ENCODE measurements at regions not wholly inside any gene's neighbourhood (a gene's known extent, or its start where the extent isn't known, plus 50 kb on each side); places are given as distances from the start of the nearest gene placed in this dataset.
"Not testable (repeated sequence)": the region's sequence is repeated elsewhere in the genome, so short reads cannot be mapped to it uniquely, and the experiment has no call there.

- no peak for DNase-seq (ENCODE audit: low read depth)
These were observed 122.1 kb upstream of the LYPLAL1 start for GRCh38 chr1:219051547-219051946.

- DNase-seq (ENCODE audit: low read depth): no peak
These were observed 114.5 kb upstream of the LYPLAL1 start for GRCh38 chr1:219058891-219059820.

GRCh38 chr1:219060798-219061197, 112.9 kb upstream of the LYPLAL1 start:
- no peak for DNase-seq (ENCODE audit: low read depth)

DNA sequence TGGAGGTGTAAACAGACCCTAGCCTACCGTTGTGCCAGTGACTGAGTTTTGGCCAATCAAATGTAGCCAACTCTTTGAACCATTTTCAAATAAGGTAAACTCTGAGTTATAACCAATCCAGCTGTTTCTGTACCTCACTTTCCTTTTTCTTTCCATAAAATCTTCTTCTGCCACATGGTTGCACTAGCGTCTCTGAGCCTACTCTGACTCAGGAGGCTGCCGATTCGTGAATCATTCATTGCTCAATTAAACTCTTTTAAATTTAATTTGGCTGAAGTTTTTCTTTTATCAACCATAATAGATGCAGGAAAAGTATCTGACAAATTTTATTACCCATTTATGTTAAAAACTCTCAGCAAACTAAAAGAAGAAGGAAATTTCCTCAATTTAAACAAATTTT, 111.5 kb upstream of the LYPLAL1 start:
- no peak for DNase-seq (ENCODE audit: low read depth)

GRCh38 chr1:219066098-219066497, 107.6 kb upstream of the LYPLAL1 start:
- DNase-seq (ENCODE audit: low read depth): no peak

DNA sequence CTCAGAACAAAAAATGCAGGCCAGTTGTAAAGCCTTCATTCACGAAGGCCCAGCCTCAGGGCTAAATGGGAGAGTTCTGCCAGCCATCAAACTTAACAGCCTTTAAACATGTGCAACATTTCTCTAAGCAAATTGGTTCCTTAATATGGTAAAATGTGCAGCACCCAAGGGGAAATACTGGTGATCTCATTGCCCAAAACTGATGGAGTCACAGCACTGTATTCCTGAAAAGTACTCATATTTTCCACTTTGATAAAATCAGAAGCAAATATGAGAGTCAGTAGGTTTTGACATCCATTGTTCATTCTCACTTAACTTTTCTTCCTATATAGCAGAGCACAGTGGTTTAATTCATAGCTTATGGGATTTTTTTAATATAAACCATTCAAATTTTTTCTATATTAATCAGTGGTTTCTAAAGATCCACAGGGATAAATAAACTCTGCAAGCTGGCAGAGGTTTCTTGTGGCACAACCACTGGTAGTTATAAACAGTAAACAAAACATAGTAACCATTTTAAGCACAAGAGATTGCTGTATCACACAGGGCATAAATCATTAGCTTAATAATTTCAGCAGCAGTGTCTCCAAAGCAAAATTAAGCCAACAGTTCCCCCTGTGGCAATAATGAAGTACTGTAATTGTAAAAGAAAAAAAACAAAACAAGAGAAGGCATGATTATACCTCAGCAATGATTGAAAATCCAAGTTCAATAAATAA, 106.9 kb upstream of the LYPLAL1 start:
- DNase-seq (ENCODE audit: low read depth): peak; percentile 52

DNA sequence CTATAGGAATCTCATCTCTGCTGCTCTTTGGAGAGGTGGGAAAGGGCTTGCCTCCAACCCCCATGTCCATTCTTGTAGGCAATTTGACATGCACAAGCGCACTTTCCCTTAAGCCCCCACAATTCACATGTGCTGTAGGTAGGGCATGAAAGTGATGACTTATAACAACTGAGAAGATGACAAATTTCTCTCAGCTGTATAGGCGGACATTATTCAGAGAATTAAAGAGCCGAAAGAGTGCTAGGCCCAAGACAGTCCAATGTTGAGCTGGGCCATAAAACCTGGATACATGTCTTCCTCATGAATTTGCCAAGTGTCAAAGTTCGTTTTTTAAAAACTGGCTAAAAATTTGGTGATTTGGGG, 106.3 kb upstream of the LYPLAL1 start:
- DNase-seq (ENCODE audit: low read depth): no peak

GRCh38 chr1:219070395-219070794, 103.3 kb upstream of the LYPLAL1 start:
- not testable (repeated sequence) for DNase-seq (ENCODE audit: low read depth)

DNA sequence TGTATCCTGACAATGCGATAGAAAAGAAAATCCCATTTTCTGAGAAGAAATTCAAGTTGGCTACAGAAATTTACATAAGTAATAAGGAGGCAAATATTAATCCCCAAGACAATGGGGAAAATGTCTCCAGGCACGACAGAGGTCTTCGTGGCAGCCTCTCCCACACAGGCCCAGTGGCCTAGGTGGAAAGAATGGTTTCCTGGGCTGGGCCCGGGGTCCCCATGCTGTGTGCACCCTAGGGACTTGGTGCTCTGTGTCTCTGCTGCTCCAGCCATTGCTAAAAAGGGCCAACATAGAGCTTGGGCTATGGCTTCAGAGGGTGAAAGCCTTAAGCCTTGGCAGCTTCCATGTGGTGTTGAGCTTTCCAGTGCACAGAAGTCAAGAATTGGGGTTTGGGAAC, 102.5 kb upstream of the LYPLAL1 start:
- DNase-seq (ENCODE audit: low read depth): no peak

- no peak for DNase-seq (ENCODE audit: low read depth)
These were observed 101.3 kb upstream of the LYPLAL1 start for GRCh38 chr1:219072329-219072728.

DNA sequence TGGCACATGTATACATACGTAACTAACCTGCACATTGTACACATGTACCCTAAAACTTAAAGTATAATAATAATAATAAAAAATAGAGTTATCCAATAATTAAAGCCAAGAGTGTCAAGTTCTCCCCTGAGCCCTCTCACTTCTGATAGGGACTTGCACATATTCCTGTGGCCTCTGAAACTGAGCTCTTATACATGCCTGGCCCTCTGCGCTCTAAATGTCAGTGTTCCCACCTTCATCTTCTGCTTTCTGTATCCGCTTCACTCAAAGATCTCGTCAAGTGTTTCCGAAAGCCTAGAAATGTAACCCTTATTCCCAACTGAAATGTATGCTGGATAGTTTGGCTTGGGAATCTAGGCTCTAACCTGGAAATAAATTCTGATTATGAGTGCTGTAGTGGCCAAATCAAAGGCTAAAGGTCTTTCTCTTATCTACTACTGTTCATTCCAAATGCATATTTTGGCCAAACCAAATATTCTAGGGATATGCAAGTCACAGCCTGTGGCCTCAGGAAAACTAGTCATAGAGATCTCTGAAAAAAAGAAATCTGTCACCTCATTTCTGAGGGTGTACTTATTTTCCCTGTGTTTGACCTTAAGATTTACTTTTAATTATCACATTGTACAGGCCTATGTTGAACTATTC, 99.5 kb upstream of the LYPLAL1 start:
- no peak for DNase-seq (ENCODE audit: low read depth)

GRCh38 chr1:219075121-219075879, 98.4 kb upstream of the LYPLAL1 start:
- DNase-seq (ENCODE audit: low read depth): no peak

- DNase-seq (ENCODE audit: low read depth): no peak
These were observed 97.2 kb upstream of the LYPLAL1 start for GRCh38 chr1:219076326-219076937.

GRCh38 chr1:219077767-219078166, 95.9 kb upstream of the LYPLAL1 start:
- DNase-seq (ENCODE audit: low read depth): not testable (repeated sequence)

- no peak for DNase-seq (ENCODE audit: low read depth)
These were observed 91.4 kb upstream of the LYPLAL1 start for GRCh38 chr1:219081943-219082925.

DNA sequence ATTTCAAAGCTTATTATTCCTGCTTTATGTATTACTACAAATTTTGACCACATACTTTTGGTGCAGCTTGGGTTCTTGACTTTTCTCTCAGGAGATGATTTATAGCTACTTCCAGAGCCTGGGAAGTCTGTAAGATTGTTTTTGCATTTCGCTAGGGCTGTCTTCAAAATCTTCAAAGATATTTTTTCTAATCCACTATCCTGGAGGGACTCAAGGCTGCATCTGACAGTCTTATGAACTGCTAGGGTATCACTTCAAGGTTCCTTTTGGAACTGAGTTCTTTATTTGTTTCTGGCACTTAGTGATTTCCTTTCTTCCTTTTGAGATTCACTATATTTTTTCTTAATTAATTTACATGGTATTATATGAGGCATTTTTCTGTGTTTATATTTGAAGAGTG, 90.0 kb upstream of the LYPLAL1 start:
- no peak for DNase-seq (ENCODE audit: low read depth)

- DNase-seq (ENCODE audit: low read depth): peak; percentile 77
These were observed 88.6 kb upstream of the LYPLAL1 start for GRCh38 chr1:219085082-219085481.

- no peak for DNase-seq (ENCODE audit: low read depth)
These were observed 87.7 kb upstream of the LYPLAL1 start for GRCh38 chr1:219085988-219086387.

- no peak for DNase-seq (ENCODE audit: low read depth)
These were observed 86.7 kb upstream of the LYPLAL1 start for GRCh38 chr1:219086956-219087469.
